ENCODE measurements at regions not wholly inside any gene's neighbourhood (a gene's known extent, or its start where the extent isn't known, plus 50 kb on each side); places are given as distances from the start of the nearest gene placed in this dataset.

DNA sequence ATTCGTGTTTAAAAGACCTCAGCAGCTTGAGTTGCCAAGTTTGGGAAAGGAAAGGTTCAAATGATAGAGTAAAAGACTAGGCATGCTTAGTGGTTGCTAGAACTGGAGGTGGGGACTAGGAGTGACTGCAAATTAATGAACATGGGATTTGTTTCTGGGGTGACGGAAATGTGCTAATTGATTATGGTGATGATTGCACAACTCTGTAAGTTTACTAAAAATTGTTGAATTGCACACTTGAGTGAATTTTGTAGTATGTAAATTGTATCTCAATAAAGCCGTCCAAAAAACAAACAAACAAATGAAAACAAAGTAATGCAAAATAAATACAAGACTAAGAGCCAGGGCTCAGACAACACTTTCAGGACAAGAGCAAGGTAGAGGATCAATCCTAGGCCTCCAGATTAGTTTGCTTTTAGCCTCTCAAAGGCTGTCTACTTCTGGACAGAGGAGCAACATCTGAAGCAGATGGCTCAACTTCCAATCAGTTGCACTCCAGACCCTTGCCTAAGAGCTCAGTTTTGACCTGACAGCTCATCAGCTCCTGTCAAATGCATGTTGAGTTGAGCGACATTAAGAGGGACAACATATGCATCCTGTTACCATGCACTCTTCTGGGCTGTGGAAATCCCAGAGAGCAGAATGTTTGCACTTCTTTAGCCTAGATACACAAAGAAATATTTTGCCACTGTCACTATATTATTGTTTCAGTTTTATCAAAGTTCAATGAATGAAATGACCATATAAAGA, 111.2 kb upstream of the ASIC2 start:
- DNase-seq (ENCODE audit: low spot score): no peak

DNA sequence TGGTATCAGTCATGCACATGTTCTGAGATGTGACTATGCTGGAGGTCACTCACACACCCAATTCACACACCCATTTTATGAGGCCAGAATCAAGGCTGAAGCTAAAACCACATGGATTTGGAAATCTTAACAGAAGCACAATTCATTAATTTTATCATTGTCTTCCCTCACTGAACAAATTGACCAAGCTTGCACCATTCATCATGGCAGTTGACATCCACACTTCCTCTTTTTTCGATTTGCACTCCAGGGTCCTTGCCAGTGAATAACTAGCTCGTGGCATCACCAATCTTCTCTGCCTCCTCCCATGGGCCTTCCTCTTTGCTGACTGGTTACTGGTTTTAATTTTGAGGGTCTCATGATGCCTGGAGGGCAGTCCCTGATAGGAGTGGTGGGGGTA, 123.0 kb upstream of the ASIC2 start:
- no peak for DNase-seq (ENCODE audit: low spot score)

DNA sequence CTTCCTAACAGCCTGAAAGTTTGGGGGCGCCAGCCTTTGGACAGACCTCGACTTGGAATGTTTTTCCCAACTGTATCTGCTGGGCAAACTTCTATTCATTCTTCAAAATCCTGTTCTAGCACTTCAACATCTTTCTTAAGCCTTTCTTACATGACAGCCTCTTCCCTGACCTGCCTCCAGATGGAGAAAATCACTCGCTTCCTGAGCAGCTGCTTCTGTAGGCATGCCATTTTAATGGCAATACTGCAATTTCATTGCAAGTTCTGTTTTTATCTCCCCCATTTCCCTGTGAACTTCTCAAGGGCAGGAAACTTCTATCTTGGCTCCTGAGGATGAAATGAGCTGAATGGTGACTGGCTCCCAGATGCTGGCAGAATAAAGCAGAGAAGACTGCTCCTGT, 128.8 kb upstream of the ASIC2 start:
- DNase-seq (ENCODE audit: low spot score): no peak

DNA sequence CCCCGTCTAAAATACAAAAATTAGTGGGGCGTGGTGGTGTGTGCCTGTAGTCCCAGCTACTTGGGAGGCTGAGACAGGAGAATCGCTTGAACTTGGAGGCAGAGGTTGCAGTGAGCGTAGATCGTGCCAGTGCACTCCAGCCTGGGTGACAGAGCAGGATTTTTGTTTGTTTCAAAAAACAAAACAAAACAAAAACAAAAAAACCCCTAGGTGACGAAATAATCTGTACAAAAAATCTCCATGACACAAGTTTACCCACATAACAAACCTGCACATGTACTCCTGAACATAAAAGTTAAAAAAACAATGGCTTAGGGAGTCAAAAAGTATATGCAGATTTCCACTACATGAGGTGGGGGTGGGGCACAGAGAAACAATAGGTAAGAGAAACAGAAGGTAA, 140.5 kb upstream of the ASIC2 start:
- DNase-seq (ENCODE audit: low spot score): no peak

DNA sequence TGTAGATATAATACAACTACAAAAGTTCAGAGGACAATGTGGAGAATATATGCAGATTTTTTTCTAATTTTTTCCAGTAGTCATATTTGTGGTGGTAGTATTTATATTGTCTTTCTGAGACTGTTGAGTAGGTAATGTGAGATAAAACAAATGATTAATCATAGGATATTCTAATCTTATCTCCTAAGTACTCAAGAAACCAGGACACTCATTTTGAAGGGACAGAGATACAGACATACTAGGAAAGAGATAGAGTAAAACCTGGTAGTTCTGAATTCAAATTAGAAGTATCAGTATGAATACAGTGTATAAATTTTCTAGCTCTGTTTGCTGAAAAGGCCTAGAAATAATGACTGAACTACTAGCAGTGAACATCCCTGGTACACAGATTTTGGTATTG, 141.7 kb upstream of the ASIC2 start:
- DNase-seq (ENCODE audit: low spot score): no peak

DNA sequence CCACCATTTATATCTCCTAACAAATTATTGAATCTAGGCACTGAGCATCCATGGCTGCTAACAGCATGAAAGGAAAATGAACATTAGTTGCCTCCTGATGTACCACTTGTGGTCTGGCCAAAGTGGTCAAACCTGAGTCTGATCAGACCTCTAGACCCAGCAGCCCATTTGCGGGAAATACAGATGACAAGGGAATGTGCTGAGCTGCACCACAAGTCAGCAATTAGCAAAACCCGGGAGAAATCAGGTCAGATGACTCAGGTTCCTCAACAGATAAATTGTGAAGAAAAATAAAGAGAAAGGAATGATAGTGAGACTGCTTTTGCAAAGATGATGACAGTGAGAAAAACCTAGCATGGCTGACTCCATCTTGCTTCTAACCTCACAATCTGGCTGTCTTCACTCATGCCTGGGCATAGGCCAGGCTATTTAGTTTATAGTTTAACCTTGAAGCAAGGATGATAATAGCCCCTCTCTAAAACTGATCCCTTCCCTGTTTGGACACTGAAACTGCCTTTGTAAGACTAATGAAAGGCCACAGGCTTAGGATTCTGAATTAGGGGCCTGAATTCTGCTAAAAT, 142.7 kb upstream of the ASIC2 start:
- DNase-seq (ENCODE audit: low spot score): no peak

DNA sequence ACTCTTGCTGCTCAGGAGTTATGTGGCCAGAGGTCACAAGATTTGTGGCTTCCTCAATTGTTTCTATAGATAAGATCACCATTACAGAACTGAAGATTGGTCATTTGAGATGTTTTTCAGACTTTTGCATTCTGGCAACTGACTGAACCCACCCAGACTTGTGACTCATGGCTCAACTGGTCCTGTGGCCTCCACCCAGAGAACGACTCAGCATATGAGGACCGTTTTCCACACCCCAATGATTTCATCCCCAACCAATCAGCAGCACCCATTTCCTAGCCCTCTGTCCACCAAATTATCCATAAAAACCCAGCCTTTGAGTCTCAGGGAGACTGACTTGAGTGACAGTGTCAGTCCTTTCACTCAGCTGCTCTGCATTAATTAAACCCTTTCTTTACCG, 143.2 kb upstream of the ASIC2 start:
- DNase-seq (ENCODE audit: low spot score): no peak

DNA sequence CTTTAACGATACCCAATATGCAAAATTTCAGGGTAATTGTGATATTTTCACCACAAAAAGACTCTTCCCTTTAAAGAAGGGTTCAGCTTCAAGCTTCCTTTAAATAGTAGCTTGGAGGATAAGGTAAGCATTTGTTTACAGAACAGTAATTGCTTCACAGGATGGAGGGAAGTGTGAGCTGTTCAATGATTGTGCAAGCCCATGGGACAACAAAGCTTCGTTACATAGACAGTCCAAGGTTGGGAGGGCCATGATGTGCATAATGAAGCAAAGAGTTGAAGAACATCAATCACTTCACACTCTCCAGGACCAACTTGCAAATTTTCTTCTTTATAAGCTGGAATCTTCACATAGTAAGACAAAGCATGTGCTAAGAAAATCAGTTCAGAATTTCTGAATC, 145.0 kb upstream of the ASIC2 start:
- DNase-seq (ENCODE audit: low spot score): no peak

DNA sequence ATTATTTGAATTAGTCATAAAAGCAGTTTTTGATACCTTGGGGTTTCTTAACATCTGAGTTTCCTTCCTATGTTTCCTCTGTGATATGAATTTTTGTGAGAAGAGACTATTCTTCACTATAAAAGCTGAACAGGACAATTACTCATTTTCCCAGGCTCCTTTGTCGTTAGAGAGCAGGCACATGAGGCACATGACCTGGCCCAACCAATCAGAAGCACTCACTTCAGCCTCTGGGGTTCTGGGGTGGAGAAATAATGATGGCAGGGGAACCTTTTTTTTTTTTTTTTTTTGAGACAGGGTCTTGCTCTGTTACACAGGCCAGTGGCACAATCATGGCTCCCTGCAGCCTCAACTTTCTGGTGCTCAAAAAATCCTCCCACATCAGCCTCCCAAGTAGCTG, 145.5 kb upstream of the ASIC2 start:
- no peak for DNase-seq (ENCODE audit: low spot score)

DNA sequence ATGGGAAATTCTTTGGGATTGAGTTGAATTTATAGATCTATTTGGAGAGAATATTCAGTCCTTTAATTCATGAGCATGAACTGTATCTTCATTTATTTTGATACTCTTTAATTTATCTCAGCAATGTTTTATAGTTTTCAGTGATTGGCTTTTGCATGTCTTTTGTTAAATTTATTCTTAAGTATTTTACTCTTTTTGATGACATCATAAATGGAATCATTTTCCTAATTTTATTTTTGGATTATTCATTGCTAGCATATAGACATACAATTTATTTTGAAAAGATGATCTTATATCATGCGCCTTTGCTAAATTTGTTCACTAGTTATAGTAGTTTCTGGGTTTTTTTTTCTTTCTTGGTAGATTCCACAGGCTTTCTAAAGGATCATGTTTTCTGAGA, 149.2 kb upstream of the ASIC2 start:
- no peak for DNase-seq (ENCODE audit: low spot score)

DNA sequence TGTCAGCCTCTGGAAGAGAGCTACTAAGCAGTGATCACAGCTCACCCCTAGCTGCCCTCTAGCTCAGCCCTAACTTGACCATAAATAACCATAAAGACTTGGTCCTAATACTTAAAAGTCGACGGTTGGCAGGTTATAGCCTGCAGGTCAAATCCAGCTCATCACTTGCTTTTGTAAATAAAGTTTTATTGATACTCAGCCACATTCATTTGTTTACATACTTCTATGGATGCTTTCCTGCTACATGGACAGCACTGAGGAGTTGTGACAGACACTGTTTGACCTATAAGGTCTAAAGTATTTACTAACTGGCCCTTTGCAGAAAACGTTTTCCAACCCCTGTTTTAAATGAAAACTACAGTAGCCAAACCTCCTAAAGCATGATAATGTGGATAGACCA, 151.6 kb upstream of the ASIC2 start:
- DNase-seq (ENCODE audit: low spot score): no peak

DNA sequence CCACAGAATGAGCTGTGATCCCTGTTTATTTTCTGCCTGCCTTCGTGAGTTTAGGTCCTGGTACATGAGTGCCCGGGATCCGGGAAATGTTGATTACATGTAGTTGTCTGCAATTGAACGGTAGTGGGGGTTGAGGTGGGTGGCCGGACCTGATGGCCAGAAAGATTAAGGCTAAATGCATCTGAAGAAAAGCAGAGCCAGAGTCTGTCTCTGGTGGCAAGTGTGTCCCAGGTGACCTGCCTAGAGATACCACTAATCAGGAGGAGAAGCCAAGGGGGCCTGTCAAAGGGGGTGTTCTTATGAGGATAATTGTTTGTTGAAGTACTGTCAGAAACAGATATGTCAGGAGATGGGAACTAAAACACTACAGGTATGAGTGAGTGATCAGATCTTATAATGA, 154.0 kb upstream of the ASIC2 start:
- DNase-seq (ENCODE audit: low spot score): no peak

DNA sequence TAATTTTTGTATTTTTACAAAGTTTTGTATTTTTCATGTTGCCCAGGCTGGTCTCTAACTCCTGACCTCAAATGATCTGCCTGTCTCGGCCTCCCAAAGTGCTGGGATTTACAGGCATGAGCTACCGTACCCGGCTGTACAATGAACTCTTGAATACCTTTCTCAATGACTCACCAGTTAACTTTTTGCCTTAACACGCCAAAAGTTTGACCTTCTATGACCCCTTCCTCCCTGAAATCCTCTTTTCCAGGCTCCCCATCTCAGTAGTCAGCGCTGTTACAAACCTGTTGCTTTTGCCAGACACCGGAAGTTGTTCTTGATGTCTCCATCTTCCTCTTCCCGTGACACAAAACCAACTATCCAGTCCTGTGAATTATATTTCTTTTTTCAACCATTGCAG, 158.1 kb upstream of the ASIC2 start:
- DNase-seq (ENCODE audit: low spot score): no peak

DNA sequence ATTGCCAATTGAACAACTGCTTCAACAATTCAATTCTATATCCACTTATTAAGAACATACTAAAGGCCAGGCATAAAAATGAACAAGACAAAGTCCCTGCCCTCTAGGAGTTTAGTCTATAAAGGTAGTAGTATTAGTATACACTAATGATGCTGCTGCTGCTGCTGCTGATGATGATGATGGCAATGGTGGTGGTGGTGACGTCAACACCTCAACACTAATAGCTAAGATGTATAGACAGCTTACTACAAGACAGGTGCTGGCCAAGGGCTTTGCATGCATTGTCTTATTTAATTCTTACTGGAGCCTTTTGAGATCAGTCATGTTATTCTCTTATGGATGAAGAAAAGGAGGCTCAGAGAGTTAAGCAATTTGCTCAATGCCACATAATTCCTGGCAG, 164.4 kb upstream of the ASIC2 start:
- DNase-seq (ENCODE audit: low spot score): no peak

DNA sequence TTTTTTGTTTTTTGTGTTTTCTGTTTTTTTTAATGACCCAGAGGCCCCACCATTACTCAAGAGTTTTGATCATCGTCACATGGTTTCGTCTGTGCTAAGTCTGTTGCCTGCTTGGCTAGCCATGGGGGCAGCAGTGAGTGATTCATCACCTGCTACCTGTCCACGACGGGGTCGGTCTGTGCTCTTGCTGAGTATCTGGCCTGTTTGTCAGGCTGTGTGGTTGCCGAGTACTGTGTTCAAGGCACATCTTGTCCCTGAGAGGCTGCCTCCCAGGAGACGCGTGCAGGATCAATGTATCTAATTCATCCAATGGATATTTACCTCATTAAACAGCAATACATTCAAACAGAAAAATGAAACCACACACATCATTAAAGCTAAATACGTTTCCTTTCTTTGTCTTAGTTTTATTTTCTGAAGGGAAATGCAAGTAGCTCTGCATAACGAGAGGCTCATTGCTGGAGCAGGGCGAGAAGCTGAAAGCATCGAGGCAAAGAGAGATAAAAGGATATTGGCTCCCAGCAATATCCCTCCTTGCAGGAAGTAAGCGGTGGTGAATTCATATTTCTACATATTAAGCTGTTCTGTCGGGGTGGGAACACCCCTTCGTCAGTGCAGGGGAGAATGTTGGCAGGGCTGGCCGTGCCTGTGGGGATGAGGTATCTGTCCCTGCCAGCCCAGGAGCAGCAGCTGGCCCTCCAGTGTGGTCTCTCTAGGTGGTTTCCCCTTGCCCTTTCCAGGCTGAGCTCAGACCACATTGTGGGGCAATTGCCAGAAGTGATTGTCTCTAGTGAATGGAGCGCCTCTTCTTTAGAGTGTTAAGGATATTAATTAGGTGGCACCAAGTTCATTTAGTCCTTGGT, 166.2 kb upstream of the ASIC2 start:
- DNase-seq (ENCODE audit: low spot score): no peak

DNA sequence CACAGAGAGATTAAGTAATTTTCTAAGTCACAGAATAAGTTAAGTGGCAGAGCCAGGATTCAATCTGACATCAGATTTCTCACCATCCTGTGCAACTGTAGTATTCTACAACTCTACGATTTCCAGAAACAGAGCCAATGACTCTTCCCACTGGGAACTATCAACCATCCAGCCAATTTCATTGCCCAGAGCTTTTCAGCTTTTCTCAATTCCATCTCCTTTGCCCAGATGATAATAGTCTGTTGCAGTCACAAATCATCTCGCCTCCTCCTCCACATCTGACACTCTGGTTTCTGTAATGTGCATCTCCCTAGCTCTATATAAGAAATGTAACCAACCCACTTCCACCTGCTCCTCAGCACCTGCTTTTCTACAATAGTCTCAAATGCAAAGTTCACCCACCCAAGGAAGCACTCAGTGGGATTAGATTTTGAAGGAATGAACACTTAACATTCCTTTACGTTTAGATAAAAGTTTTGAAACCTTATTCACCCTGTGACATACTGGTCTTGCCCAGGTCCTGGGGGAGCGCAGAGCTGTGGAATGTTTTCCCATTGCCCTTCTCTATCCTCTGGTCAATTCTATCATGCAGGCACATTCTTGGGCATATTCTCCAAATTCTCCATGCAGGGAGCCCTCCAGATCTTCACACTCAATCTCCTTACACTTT, 167.8 kb upstream of the ASIC2 start:
- no peak for DNase-seq (ENCODE audit: low spot score)

DNA sequence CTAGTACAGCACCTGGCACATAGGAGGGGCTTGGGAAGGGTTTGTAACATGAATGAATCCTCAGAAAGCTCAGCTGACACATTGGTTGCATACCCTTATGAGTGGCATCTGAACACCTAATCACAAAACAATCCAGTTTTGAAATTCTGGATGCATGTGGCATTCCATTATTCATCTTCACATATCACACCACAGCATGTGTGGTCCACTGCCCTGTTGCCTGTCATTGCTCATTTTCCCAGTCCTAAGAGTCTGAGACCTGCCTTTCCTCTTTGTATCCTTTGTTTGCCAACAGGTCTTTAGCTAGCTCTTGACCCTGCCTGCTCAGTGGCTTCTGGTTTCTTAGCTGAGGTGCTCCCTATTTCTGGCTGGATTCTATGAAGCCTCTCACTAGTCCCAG, 170.8 kb upstream of the ASIC2 start:
- DNase-seq (ENCODE audit: low spot score): no peak

DNA sequence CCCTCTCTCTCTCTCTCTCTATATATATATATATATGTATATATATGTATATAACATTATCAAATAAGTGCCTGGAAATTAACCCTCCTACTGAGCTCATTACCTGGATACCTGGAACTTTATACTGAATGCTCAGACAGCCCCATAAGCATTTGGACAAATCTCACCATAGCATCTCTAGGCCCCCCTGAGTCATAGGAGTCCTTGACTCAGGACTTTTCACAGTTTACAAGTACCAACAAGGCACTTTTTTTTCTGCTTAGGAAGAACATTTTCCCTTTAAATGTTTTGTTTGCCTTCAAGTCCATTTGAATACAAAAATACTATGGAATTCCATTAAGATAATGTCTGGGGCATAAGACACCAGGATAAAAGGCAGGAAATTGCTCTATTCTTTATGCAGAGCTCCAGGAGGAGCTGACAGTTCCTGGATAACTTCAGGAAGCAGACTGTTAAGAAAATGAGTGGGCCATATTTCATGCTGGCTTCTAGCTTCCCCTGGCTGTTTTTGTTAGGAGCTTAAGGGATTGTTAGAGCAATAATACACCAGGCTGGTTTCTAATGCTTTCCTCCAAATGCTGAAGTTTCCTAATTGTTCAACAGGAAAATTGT, 171.7 kb upstream of the ASIC2 start:
- no peak for DNase-seq (ENCODE audit: low spot score)

DNA sequence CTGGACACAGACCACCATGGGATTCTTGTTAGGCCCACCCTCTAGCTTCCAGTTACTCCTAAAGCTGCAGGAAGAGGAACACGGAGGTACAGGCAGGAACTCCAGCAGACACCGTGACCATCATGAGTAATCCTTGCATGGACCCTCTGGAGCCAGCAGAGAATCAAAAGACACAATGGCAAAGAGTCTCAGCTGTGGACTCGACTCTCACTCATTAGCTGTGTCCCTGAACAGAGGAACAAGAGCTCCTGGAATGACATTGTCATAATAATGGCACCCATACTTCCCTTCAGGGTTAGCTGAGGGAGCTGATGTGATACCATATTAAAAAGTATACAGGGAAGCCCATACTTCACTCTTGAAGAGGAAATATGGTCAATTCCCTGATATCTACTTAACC, 176.3 kb upstream of the ASIC2 start:
- no peak for DNase-seq (ENCODE audit: low spot score)

DNA sequence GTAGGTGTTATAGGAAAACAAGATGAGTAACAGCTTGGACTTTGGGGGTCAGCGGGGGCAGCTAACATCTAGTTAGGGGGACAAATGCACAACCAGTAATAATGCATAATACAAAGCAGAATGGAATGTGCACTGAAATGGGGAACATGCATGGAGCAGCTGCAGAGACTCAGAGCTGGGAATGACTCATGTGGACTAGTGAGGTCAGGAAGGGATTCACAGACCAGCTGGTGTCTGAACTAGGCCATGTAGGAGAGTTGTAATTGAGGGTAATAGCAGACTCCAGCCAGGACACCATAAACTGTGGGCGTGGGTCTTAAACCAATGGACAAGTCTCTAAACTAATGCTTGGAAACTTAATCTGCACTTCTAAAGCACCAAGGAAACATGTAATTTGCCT, 176.8 kb upstream of the ASIC2 start:
- no peak for DNase-seq (ENCODE audit: low spot score)

DNA sequence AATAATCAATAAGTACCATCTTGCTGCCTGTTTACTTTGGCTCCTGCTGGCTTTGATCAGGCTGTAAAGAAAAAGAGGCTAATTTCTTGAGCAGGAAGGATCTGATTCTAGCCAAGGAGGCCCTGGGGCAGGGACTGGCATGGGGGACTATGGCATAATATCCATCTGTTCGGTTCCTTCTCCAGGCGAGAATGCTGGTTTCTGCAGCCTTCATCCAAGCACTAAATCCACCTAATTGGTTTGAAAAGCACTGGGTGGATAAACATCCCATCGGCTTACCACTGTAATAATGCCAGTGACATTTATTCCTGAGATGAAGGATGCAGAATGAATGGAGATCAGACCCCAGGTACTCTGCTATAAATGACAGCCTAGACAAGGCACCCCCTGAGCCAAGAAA, 180.0 kb upstream of the ASIC2 start:
- DNase-seq (ENCODE audit: low spot score): no peak

DNA sequence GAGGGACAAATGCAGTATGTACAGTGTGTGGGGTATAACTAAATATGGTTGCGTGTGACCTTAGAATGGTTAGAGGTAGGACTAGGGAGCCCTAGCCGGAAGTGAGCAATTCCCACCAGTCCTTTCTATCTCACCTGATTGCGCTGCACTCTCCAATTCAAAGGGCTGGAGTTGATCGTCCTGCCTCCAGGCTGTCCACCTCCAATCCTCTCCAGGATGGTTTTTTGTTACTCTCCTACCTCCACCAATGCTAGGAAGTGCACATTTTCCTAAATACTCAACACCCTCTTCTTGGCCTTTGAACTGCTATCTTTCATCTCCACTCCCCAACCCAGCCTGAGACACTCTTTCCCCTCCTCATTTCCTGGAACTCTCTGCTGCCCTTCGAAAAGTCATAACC, 181.7 kb upstream of the ASIC2 start:
- DNase-seq (ENCODE audit: low spot score): no peak

Measured in LoVo (cell line).